Tibial nerve (tissue), 3 donors: ENCODE measurements at regions not wholly inside any gene's neighbourhood (a gene's known extent, or its start where the extent isn't known, plus 50 kb on each side); places are given as distances from the start of the nearest gene placed in this dataset.

ENCODE experiments used
- CTCF ChIP-seq, 5 experiments: fragments of 200-600 bp in 3 of 5; fragments of 450-650 bp in 2 of 5; sonication (generic) in 3 of 5; IDR thresholded peaks; one replicate each; pipeline ENCODE4 v1.5.1; 2016 to 2019; ENCODE audit warnings: antibody characterized with exemption in 5 of 5, mild to moderate bottlenecking in 3 of 5, moderate library complexity in 2 of 5
- POLR2A ChIP-seq, 2 donors: fragments of 450-650 bp; IDR thresholded peaks; one replicate each; pipeline ENCODE4 v1.6.1; 2017; ENCODE audit warnings: antibody characterized with exemption in 2 of 2, mild to moderate bottlenecking in 2 of 2, moderate library complexity in 2 of 2

GRCh38 chr5:172569861-172570558 is 71.1 kb upstream of the NEURL1B start:
- TF ChIP-seq POLR2A (IDR thresholded peaks at IDR 0.05), result no peak
- no peak for TF ChIP-seq CTCF (IDR thresholded peaks at IDR 0.05)
